Kidney epithelial cell (primary cell): ENCODE measurements at regions not wholly inside any gene's neighbourhood (a gene's known extent, or its start where the extent isn't known, plus 50 kb on each side); places are given as distances from the start of the nearest gene placed in this dataset.
A peak's percentile ranks its signal among the peaks of the same experiment; 100 is the strongest.

Experiments used
- DNase-seq: peaks from one replicate; pipeline ENCODE4 v3.0.0-alpha.2; 2010; ENCODE audit warnings: low read depth
- H3K27me3 ChIP-seq: 2 replicates; pipeline ENCODE4 v1.6.0; 2011; ENCODE audit warnings: low read length; ENCODE audit not compliant: control insufficient read depth, insufficient read depth
- H3K36me3 ChIP-seq: 2 replicates; pipeline ENCODE4 v1.5.1; 2011; ENCODE audit warnings: low read length; ENCODE audit not compliant: control insufficient read depth, insufficient read depth
- H3K4me3 ChIP-seq: 2 replicates; pipeline ENCODE4 v1.5.1; 2011; ENCODE audit warnings: low read depth, mild to moderate bottlenecking, control low read depth, low read length
- CTCF ChIP-seq: IDR thresholded peaks from 2 replicates; pipeline ENCODE4 v1.5.1; 2011; ENCODE audit warnings: mild to moderate bottlenecking, moderate library complexity, low read length, control low read depth, inconsistent platforms; ENCODE audit not compliant: insufficient read depth, poor library complexity, severe bottlenecking

DNA sequence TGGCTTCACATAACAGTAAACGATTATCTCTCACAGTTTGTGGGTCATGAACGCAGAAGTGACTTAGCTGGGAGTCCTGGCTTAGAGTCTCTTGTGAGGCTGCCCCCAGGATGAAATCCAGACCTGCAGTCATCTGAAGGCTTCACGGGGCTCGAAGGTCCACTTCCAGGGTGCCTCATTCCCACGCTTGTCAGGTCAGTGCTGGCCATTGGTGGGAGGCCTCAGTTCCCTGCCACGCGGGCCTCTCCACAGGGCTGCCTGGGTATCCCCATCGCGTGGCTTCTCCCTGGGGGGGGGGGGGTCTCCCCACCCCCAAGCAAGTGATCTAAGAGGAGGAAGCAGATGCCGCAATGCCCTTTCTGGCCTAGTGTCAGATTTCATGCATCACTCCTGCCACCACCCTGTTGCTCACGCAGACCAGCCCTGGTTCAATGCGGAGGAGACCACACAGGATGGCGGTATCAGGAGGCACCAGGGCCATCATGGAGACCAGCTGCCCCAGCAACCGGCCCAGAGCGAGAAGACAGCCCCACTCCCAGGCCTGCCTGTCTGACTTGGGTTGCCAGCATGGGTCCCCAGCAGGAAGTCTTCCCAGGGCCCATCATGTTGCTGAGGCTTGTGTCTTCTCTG lies 77.3 kb upstream of the CDH5 start:
- peaks cover 7% of the 10 kb centered on the region for H3K27me3 ChIP-seq
- H3K4me3 ChIP-seq, result no peak overlapping the region
- DNase-seq, result no peak
- no peak for TF ChIP-seq CTCF
- H3K36me3 ChIP-seq, result no peaks in the 10 kb centered on the region

DNA sequence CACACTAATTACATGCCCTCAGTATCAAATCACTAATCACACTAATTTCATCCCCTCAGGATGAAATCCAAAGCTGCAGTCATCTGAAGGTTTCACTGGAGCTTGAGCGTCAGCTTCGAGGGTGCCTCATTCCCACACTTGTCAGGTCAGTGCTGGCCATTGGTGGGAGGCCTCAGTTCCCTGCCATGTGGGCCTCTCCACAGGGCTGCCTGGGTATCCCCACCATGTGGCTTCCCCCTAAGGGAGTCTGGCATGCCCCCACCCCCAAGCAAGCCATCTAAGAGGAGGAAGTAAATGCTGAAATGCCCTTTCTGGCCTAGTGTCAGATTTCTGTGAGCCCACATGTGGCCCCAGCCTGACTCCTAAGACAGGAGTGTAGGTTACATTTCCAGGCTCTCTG lies 78.6 kb upstream of the CDH5 start:
- Histone ChIP-seq H3K27me3 (peaks cover 4% of the 10 kb centered on the region), H3K36me3 (no peaks in the 10 kb centered on the region), H3K4me3 (no peak overlapping the region)
- DNase-seq, result no peak
- no peak for TF ChIP-seq CTCF

DNA sequence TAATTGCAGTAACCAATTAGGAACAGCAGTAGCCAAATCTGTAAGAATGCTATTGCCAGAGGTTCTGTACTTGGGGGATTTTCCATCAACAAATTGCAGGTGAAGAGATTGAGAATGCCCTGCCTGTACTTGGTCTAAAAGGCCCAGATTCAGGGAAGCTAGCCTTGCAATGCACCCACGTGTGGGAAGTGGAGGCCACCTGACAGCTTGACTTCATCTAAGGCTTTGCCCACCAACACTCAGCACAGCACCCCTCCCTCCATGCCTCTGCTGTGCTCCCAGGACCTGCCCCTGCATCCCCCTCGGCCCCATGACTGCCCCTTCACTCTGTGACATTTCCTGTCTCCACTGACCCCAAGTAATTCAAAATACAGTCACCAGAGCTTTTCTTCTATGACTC lies 79.1 kb upstream of the CDH5 start:
- Histone ChIP-seq H3K27me3 (no peaks in the 10 kb centered on the region), H3K4me3 (no peak overlapping the region), H3K36me3 (no peaks in the 10 kb centered on the region)
- TF ChIP-seq CTCF, result no peak
- no peak for DNase-seq

- Histone ChIP-seq H3K27me3 (no peaks in the 10 kb centered on the region), H3K36me3 (no peaks in the 10 kb centered on the region), H3K4me3 (no peak overlapping the region)
- TF ChIP-seq CTCF, result no peak
- no peak for DNase-seq
Observed at GRCh38 chr16:66286527-66286926, 80.0 kb upstream of the CDH5 start.

DNA sequence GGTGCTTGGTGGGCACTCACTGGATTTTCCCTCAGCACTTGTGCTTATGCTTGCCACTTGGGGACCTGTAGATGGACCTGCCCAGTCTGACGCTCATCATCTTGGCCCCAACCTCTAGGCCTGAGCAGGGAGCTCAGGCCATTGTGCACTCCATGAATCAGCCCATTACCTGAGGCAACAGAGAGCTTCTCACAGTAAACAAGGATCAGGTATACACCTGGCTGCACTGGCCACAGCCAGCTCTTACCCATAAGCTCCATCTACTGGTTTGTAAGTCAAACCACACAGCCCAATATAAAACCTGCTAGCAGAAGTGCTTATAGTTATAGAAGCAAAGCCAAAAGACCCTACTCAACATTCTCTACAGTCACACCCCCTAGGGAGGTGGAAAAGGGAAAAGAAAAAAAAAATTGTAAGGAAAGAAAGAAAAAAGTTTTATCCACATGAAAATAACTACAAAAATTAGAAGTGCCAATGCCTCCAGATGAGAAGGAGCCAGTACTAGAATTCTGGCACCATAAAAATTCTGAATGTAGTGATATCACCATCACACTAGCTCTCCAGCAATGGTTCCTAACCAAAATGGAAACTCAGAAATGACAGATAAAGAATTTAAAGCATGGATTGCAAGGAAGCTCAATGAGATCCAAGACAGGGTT lies 87.8 kb upstream of the CDH5 start:
- TF ChIP-seq CTCF, result peak; percentile 27
- Histone ChIP-seq H3K27me3 (peaks cover 2% of the 10 kb centered on the region), H3K4me3 (no peak overlapping the region), H3K36me3 (no peaks in the 10 kb centered on the region)
- DNase-seq, result no peak

DNA sequence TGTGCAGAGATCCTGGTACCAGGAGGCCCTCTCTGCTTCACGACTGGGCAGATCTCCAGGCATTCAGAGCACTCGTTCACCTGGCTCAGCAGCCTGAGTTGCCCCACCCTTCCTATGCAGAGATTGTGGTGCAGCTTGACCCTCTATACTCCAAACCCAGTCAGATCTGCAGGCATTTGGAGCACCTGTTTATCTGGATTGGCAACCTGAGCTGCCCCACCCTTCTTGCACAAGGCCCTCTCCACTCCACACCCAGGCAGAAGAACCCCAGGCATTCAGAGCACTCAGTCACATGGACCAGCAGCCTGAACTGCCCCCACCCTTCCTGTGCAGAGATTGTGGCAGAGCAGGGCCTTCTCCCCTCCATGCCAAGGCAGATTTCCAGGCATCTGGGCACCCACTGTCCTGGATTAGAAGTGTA lies 88.4 kb upstream of the CDH5 start:
- no peak overlapping the region for H3K4me3 ChIP-seq
- H3K36me3 ChIP-seq, result no peaks in the 10 kb centered on the region
- no peak for DNase-seq
- no peak for TF ChIP-seq CTCF
- H3K27me3 ChIP-seq, result peaks cover 2% of the 10 kb centered on the region
